Stomach smooth muscle (tissue), 2 donors: ENCODE measurements at regions not wholly inside any gene's neighbourhood (a gene's known extent, or its start where the extent isn't known, plus 50 kb on each side); places are given as distances from the start of the nearest gene placed in this dataset.
"Not testable (repeated sequence)": the region's sequence is repeated elsewhere in the genome, so short reads cannot be mapped to it uniquely, and the experiment has no call there.

Experiments used
- H3K27ac ChIP-seq: one replicate; pipeline ENCODE4 v1.7.0; 2013; ENCODE audit warnings: mild to moderate bottlenecking, low read length, inconsistent platforms
- H3K27me3 ChIP-seq, 2 donors: one replicate each; pipeline ENCODE4 v1.7.0; 2013; ENCODE audit warnings: low read length in 2 of 2; ENCODE audit not compliant: insufficient read depth in 2 of 2, control insufficient read depth in 1 of 2
- H3K36me3 ChIP-seq, 2 donors: one replicate each; pipeline ENCODE4 v1.7.0; 2013; ENCODE audit warnings: low read length in 2 of 2; ENCODE audit not compliant: control insufficient read depth in 2 of 2, insufficient read depth in 2 of 2
- H3K4me1 ChIP-seq: one replicate; pipeline ENCODE4 v1.7.0; 2013; ENCODE audit warnings: low read length; ENCODE audit not compliant: control insufficient read depth, insufficient read depth
- H3K4me3 ChIP-seq, 2 donors: one replicate each; pipeline ENCODE4 v1.7.0; 2013; ENCODE audit warnings: low read length in 2 of 2
- H3K9ac ChIP-seq, 2 donors: one replicate each; pipeline ENCODE4 v1.7.0; 2013; ENCODE audit warnings: low read length in 2 of 2, mild to moderate bottlenecking in 1 of 2
- H3K9me3 ChIP-seq, 2 donors: one replicate each; pipeline ENCODE4 v1.7.0; 2013; ENCODE audit warnings: low read length in 2 of 2; ENCODE audit not compliant: control insufficient read depth in 2 of 2
- donor health status: healthy.
- donor health status: Pancreatic carcinoma.

DNA sequence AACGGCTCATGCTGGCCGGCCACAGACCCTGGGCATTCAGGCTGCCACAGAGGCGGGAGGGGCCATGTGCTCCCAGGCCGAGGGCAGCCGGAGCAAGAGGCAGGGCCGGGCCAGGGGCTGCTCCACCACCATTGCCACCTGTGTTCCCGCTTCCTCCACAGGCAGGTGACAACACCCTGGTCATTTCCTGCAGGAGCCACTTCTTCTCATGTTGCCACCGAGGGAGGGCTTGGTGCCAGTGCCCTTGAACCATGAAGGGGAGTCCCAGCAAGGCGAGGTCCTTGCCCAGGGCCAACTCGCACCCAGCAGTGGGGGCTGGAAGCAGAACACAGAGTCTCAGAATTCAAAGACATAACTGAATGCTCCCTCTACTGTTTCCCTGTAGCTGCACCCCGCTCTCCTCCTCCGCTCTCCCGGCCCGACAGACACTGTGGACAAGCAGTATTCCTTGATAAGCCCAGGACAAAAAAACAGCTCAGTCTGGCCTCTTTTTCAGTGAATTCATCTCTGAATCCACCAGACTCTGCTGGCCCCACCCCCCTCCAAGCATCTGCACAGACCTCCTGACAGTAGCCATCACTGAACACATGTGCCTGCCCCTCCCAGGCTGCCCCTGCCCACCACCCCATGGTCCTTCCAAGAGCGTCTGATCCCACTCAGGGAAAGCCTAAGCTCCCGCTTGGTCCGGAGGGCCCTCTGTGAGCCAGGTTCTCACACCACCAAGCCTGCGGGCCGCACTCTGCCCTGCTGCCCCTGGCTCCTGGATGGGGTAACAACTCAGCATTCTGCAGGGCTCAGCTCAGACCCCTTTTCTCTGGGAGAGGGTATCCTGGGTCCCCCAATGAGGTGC, 1074.9 kb downstream of the RPIA start:
- not testable (repeated sequence) for H3K4me3 ChIP-seq, H3K27ac ChIP-seq, H3K9ac ChIP-seq, H3K36me3 ChIP-seq, H3K9me3 ChIP-seq, H3K4me1 ChIP-seq
- peaks cover 25 to 26% of the 10 kb centered on the region in 2 donors for H3K27me3 ChIP-seq

DNA sequence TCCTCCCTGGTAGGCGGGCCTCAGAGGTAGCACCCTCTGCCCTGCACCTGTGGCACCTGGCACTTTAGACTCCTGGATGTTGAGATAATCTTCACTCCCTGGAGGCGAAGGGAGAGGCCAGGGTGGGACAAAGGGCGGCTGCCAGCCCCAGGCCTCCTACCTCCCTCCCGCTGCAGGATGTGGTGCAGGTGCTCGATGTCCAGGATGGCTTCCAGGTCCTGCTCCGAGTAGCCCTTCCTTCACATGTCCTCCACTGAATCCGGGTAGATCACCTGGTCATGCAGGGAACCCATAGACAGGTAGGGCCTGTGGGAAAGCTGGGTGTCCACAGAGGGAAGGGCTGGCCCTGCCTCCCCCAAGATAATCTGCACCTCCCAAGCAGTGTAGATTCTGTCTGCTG, 1075.6 kb downstream of the RPIA start:
- H3K4me3 ChIP-seq, H3K9ac ChIP-seq, H3K9me3 ChIP-seq, H3K27ac ChIP-seq, H3K36me3 ChIP-seq, H3K4me1 ChIP-seq: not testable (repeated sequence)
- peaks cover 25 to 26% of the 10 kb centered on the region in 2 donors for H3K27me3 ChIP-seq

DNA sequence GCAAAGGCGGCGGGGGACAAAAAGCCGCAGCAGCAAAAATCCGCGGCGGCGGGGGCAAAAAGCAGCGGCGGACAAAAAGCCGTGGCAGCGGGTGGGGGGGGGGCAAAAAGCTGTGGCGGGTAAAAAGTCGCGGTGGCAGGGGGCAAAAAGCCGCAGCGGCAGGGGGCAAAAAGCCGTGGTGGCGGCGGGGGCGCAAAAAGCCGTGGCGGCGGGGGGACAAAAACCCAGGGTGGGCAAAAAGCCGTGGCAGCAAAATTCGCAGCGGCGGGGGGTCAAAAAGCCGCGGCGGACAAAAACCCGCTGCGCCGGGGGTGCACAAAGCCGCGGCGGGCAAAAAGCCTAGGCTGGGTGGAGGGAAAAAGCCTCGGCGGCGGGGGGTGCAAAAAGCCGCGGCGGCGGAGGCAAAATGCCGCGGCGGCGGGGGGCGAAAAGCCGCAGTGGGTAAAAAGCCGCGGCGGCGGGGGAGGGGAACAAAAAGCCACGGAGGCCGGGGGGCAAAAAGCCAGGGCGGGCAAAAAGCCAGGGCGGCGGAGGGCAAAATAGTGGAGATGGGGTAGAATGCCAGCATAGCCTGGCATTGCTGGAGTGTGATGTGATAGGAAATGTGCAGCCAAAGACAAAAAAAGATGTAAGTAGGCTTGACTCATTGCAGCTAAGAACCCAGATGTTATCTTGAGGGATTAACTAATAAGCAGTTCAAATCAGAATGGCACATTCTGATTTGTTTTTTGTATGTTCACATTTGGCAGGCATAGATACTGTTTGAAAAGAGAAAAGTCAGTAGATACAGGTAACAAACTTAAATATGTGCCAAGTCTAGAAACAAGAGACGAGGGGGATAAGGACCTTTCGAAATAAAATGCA, 1076.3 kb downstream of the RPIA start:
- Histone ChIP-seq H3K9ac (no peak overlapping the region), H3K27ac (no peak overlapping the region), H3K4me3 (no peak overlapping the region), H3K36me3 (no peaks in the 10 kb centered on the region), H3K4me1 (peaks cover 4% of the 10 kb centered on the region), H3K27me3 (peaks cover 25 to 26% of the 10 kb centered on the region in 2 donors), H3K9me3 (peaks cover under 1 to 9% of the 10 kb centered on the region in 2 donors)

DNA sequence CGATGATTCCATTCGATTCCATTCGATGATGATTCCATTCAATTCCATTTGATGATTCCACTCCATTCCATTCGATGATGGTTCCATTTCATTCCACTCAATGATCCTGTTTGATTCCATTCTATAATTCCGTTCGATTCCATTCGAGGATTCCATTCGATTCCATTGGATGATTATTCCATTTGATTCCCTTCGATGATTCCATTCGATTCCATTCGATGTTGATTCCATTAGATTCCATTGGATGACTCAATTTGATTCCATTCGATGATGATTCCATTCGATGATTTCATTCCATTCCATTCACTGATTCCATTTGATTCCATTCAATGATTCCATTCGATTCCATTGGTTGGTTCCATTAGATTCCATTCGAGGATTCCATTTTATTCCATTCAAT, 1084.4 kb downstream of the RPIA start:
- Histone ChIP-seq H3K4me3 (no peak overlapping the region), H3K36me3 (no peaks in the 10 kb centered on the region), H3K9ac (no peak overlapping the region), H3K27ac (no peak overlapping the region), H3K9me3 (peaks cover 4 to 7% of the 10 kb centered on the region in 2 donors), H3K4me1 (no peaks in the 10 kb centered on the region), H3K27me3 (no peaks in the 10 kb centered on the region)

DNA sequence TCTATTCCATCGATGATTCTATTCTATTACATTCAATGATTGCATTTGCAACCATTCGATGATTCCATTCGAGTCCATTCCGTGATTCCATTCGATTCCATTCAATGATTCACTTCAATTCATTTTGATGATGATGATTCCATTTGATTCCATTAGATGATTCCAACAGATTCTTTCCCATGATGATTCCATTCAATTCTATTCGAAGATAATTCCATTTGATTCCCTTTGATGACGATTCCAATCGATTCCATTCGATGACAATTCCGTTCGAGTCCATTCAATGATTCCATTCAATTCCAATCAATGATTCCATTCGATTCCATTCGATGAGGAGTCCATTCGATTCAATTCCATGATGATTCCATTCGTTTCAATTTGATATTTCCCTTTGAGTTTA, 1088.8 kb downstream of the RPIA start:
- Histone ChIP-seq H3K9me3 (peaks cover 0 to 6% of the 10 kb centered on the region in 2 donors), H3K4me3 (no peak overlapping the region), H3K27me3 (no peaks in the 10 kb centered on the region), H3K9ac (no peak overlapping the region), H3K27ac (no peak overlapping the region), H3K36me3 (no peaks in the 10 kb centered on the region), H3K4me1 (no peaks in the 10 kb centered on the region)

DNA sequence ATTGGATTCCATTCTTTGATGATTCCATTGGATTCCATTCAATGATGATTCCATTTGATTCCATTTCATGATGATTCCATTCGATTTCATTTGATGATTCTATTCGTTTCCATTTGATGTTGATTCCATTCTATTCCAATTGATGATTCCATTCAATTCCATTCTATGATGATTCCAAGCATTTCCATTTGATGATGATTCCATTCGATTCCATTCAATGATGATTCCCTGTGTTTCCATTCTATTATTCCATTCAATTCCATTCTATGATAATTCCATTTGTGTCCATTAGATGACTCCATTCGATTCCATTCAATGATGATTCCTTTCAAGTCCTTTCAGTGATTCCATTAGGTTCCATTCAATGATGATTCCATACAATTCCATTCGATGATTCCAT, 1090.5 kb downstream of the RPIA start:
- H3K27ac ChIP-seq, result no peak overlapping the region
- H3K27me3 ChIP-seq, result no peaks in the 10 kb centered on the region
- H3K4me1 ChIP-seq, result no peaks in the 10 kb centered on the region
- no peaks in the 10 kb centered on the region for H3K36me3 ChIP-seq
- peaks cover 0 to 6% of the 10 kb centered on the region in 2 donors for H3K9me3 ChIP-seq
- no peak overlapping the region for H3K4me3 ChIP-seq
- H3K9ac ChIP-seq, result no peak overlapping the region

DNA sequence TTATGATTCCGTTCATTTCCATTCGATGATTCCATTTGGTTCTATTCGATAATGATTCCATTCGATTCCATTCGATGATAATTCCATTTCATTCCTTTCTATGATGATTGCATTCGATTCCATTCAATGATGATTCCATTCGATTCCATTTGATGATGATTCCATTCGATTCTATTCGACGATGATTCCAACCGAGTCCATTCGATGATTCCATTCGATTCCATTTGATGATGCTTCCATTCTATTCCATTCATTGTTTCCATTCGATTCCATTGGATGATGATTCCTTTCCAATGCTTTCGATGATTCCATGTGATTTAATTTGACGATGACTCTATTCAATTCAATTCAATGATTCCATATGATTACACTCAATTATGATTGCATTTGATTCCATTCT, 1093.5 kb downstream of the RPIA start:
- no peak overlapping the region for H3K4me3 ChIP-seq
- no peaks in the 10 kb centered on the region for H3K27me3 ChIP-seq
- no peaks in the 10 kb centered on the region for H3K36me3 ChIP-seq
- H3K27ac ChIP-seq, result no peak overlapping the region
- no peak overlapping the region for H3K9ac ChIP-seq
- peaks cover 0 to 6% of the 10 kb centered on the region in 2 donors for H3K9me3 ChIP-seq
- H3K4me1 ChIP-seq, result no peaks in the 10 kb centered on the region

DNA sequence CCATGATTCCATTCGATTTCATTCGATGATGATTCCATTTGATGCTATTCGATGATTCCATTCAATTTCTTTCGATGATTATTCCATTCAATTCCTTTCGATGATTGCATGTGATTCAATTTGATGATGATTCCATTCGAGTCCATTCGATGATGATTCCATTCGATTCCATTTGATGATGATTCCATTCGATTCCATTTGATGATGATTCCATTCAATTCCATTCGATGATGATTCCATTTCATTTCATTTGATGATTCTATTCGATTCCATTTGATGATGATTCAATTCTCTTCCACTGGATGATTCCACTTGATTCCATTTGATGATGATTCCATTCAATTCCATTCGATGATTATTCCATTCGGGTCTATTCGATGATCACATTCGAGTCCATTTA, 1094.1 kb downstream of the RPIA start:
- not testable (repeated sequence) for H3K27ac ChIP-seq, H3K27me3 ChIP-seq, H3K36me3 ChIP-seq, H3K9me3 ChIP-seq, H3K4me1 ChIP-seq, H3K4me3 ChIP-seq, H3K9ac ChIP-seq

DNA sequence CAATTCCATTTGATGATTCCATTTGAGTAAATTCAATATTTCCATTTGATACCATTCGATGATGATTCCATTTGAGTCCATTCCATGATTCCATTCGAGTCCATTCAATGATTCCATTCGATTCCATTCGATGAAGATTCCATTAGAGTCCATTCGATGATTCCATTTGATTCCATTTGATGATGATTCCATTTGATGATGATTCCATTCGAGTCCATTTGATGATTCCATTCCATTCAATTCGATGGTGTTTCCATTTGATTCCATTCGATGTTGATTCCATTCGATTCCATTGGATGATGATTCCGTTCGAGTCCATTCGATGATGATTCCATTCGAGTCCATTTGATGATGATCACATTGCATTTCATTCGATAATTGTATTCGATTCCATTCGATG, 1095.2 kb downstream of the RPIA start:
- H3K27me3 ChIP-seq, H3K4me1 ChIP-seq, H3K9me3 ChIP-seq, H3K36me3 ChIP-seq, H3K4me3 ChIP-seq, H3K27ac ChIP-seq, H3K9ac ChIP-seq: not testable (repeated sequence)

DNA sequence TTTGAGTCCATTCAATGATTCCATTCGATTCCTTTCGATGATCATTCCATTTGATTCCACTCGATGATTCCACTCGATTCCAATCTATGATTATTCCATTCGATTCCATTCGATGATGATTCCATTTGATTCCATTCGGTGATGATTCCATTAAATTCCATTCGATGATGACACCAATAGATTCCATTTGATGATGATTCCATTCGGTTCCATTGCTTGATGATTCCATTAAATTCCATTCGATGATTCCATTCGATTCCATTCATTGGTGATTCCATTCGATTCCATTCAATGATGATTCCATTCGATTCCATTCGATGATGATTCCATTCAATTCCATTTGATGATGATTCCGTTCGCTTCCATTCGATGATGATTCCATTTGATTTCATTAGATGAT, 1104.1 kb downstream of the RPIA start:
- not testable (repeated sequence) for H3K4me1 ChIP-seq, H3K9ac ChIP-seq, H3K27ac ChIP-seq, H3K9me3 ChIP-seq, H3K27me3 ChIP-seq, H3K4me3 ChIP-seq, H3K36me3 ChIP-seq
